Stimulated activated CD4-positive, alpha-beta T cell treated with anti-CD3 and anti-CD28 coated beads, Interleukin-1b, Interleukin-23, amount 100 ng/mL, for 24 hours (primary cell): ENCODE measurements at regions not wholly inside any gene's neighbourhood (a gene's known extent, or its start where the extent isn't known, plus 50 kb on each side); places are given as distances from the start of the nearest gene placed in this dataset.

ENCODE experiments used
- DNase-seq, 4 experiments: peaks; one replicate each; pipeline ENCODE4 v3.0.0-alpha.2; 2020; ENCODE audit warnings: low read depth in 4 of 4, low spot score in 1 of 4

- peak in 1 of 4 experiments; percentile 25 for DNase-seq
Measured at GRCh38 chr12:124399622-124400021, 104.7 kb downstream of the RFLNA start.

DNA sequence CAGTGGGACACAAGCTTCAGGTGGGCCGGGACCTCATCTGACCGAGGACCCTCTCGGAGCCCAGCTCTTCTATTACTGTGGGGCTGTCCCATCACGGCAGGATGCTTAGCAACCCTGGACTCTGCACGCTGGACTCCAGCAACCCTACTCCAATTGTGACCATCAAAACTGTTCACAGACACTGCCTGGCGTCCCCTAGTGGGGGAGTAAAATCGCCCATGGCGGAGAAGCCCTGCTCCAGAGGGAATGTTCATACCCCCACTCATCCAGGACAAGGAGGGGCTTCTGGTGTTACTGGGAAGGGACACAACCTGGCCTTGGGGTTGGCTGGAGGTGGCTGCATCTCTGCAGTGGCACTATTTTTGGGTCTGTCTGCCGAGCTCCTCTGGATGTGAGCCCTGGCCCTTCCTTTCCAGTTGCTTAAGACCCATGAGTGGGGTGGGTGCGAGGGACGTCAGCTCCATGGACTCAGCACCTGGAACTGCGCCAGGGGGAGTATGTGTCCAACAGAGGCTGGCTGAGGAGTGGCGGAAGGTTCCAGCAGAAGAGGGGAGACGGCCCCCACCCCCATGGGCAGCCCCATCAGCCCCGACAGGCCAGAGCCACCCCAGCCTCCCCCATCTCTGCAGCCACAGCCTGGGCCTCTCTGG lies 103.8 kb downstream of the RFLNA start:
- no peak for DNase-seq

- DNase-seq = no peak
Measured at GRCh38 chr12:124397807-124398577, 103.1 kb downstream of the RFLNA start.

- no peak for DNase-seq
Measured at GRCh38 chr12:124397399-124397679, 102.4 kb downstream of the RFLNA start.

- no peak for DNase-seq
Measured at GRCh38 chr12:124396544-124397398, 101.9 kb downstream of the RFLNA start.

- DNase-seq = no peak
Measured at GRCh38 chr12:124395986-124396385, 101.1 kb downstream of the RFLNA start.

- DNase-seq = no peak
Measured at GRCh38 chr12:124395284-124395752, 100.4 kb downstream of the RFLNA start.

- DNase-seq = no peak
Measured at GRCh38 chr12:124394462-124395128, 99.7 kb downstream of the RFLNA start.

GRCh38 chr12:124393831-124394230 lies 98.9 kb downstream of the RFLNA start:
- no peak for DNase-seq

- no peak for DNase-seq
Measured at GRCh38 chr12:124393414-124393790, 98.5 kb downstream of the RFLNA start.

- DNase-seq = no peak
Measured at GRCh38 chr12:124392667-124393413, 97.9 kb downstream of the RFLNA start.

- DNase-seq = no peak
Measured at GRCh38 chr12:124392271-124392666, 97.4 kb downstream of the RFLNA start.

DNA sequence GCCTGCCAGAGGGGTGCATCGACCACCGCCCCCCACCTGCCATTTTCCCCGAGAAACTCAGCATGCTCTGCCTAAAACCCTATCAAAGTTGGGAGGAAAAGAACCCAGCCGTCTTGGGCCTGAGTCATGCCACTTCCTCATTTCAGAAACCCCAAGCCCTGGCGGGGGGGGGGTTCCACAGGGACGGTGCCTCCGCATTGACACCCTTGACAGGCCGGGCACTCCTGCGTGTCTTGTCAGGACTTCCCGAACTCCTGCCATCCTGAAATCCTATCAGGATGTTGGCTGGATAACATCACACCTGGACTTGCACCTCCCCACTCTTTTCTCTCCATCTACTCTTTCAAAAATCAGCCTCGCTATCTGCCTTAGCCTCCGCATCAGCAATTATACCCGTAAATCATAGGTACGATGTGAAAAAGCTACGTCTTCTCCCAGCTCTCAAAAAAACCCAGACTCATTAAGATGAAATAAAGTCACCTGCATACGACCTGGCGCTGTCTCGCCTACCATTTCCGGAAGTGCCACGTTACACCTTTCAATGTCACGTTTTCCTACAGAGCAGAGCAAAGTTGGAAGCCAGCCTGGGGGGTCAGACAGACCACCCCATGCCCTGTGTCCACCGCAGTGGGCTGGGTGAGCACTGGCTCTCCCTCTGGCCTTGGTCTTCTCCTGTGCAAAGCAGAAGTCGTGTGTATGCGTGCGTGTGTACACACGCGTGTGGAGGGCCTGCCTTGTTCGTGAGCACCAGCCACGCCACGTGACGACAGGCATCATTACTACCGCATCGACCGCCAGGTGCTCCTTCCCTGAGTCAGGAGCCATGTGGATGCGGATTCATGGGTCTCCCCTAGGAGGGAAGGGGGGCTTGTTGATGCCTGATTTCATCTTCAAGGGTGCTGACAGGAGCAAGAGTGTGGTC lies 96.7 kb downstream of the RFLNA start:
- peak in 3 of 4 experiments; percentile 5 to 41 (median 33) for DNase-seq

GRCh38 chr12:124390442-124391097 lies 95.7 kb downstream of the RFLNA start:
- no peak for DNase-seq

DNA sequence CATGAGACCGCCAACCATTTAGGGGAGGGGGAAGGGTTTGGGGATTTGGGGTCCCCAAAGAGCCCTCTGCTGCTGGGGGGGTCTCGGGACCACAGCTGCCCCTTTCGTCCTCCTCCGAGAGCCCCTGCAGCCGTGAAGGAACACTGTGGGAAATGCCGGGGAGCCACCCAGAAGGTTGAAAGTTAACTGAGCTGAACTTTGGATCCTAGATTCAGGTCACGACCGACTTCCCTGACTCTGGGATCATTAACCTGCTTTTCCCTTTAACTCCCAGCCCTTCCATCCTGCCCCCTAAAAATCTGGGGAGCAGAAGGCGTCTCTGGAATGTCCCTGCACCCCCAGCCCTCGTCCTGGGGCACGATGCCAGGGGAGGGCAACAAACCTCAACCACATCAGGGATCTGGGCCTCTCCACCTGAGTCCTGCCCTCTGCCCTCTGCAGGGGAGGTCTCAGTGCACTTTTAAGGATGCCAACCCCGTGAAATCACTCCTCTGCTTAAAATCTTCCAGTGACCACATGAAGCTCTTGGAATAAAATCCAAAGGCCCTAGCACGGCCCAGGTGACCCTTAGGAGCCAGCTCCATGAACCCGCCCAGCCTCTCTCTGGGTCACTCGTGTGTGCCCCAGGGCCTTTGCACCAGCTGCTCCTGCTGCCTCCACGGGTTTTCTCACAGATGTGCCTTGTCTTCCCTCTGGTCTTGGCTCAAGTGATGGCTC lies 95.0 kb downstream of the RFLNA start:
- DNase-seq = no peak

GRCh38 chr12:124389138-124389724 lies 94.3 kb downstream of the RFLNA start:
- DNase-seq = peak; percentile 17 to 50 (median 34)

DNA sequence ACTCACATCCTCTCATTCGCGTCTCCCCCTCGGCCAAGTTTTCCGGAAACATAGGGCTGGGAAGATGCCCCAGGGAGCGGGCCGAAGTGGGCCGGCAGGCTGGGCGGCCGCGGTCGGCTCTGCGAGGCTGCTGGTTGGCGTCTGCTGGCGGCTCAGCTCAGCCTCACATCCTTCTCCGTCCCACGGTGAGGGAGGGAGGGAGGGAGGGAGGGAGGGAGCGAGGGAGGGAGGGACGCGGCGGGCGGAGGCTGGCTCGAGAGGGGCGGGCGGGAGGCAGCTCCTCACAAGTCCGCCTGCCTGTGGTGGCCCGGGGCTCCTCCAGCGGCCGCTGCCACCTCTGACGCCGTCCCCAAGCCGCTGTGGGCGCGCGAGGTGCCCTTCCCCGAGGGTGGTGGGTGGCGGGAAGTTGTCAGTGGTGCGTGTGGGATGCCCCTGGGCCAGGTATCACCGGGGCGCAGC lies 93.8 kb downstream of the RFLNA start:
- DNase-seq = peak in 3 of 4 experiments; percentile 4 to 27 (median 23)
